ENCODE measurements at regions not wholly inside any gene's neighbourhood (a gene's known extent, or its start where the extent isn't known, plus 50 kb on each side); places are given as distances from the start of the nearest gene placed in this dataset.

- H3K27ac ChIP-seq (ENCODE audit: extremely low read depth, low read depth, low read length), result no peak overlapping the region
- POLR2A ChIA-PET, result no interaction called here
Measured at GRCh38 chr10:7011994-7012393, 398.8 kb downstream of the SFMBT2 start.

GRCh38 chr10:7008645-7009044 is 402.2 kb downstream of the SFMBT2 start:
- H3K36me3 ChIP-seq (ENCODE audit: control insufficient read depth in 2 of 2, insufficient read depth in 1 of 2, low read length in 2 of 2), result no peaks in the 10 kb centered on the region
- POLR2A ChIA-PET, result no interaction called here
- H3K4me3 ChIP-seq (ENCODE audit: low read depth, low read length), result no peak overlapping the region
- CTCF ChIA-PET, result no interaction called here
- no peaks in the 10 kb centered on the region for H3K9me3 ChIP-seq (ENCODE audit: control insufficient read depth, insufficient read depth, low read depth, low read length)
- no peak overlapping the region for H3K27ac ChIP-seq (ENCODE audit: extremely low read depth, low read depth, low read length)
- H3K4me1 ChIP-seq (ENCODE audit: control insufficient read depth, insufficient read depth, low read length), result 0 out of 2 replicates have a peak, but pooled peaks cover 2% of the 10 kb centered on the region
- no peak for TF ChIP-seq ZNF514 (tag by site-specific recombination; IDR thresholded peaks at IDR 0.05)
- no peak for TF ChIP-seq ATF2 (tag by site-specific recombination; IDR thresholded peaks at IDR 0.05; ENCODE audit: low read depth)
- no peak for TF ChIP-seq ZBTB6 (tag by site-specific recombination; IDR thresholded peaks at IDR 0.05)
- TF ChIP-seq ZNF366 (tag by site-specific recombination; conservative IDR thresholded peaks at IDR 0.05), result no peak
- no peak for TF ChIP-seq REST (tag by site-specific recombination; IDR thresholded peaks at IDR 0.05)
- TF ChIP-seq YY2 (tag by site-specific recombination; IDR thresholded peaks at IDR 0.05), result no peak
- no peak for TF ChIP-seq ZNF704 (tag by site-specific recombination; IDR thresholded peaks at IDR 0.05)
- no peak for TF ChIP-seq ZNF324 (tag by site-specific recombination; IDR thresholded peaks at IDR 0.05)
- no peak for TF ChIP-seq ZNF521 (tag by site-specific recombination; IDR thresholded peaks at IDR 0.05)
- TF ChIP-seq ZNF513 (tag by site-specific recombination; IDR thresholded peaks at IDR 0.05), result no peak
- TF ChIP-seq ZFHX2 (tag by site-specific recombination; conservative IDR thresholded peaks at IDR 0.05), result no peak
- no peak for TF ChIP-seq ZNF26 (tag by site-specific recombination; IDR thresholded peaks at IDR 0.05)
- no peak for TF ChIP-seq HIC1 (tag by site-specific recombination; IDR thresholded peaks at IDR 0.05)
- no peak for TF ChIP-seq ZNF140 (tag by site-specific recombination; IDR thresholded peaks at IDR 0.05)
- no peak for TF ChIP-seq ZNF645 (tag by site-specific recombination; IDR thresholded peaks at IDR 0.05)

More at GRCh38 chr10:7011994-7012393, 398.8 kb downstream of the SFMBT2 start:
- Histone ChIP-seq H3K4me3 (ENCODE audit: low read depth, low read length) (no peak overlapping the region), H3K4me1 (ENCODE audit: control insufficient read depth, insufficient read depth, low read length) (0 out of 2 replicates have a peak, but pooled peaks cover 2% of the 10 kb centered on the region), H3K36me3 (ENCODE audit: control insufficient read depth in 2 of 2, insufficient read depth in 1 of 2, low read length in 2 of 2) (no peaks in the 10 kb centered on the region), H3K9me3 (ENCODE audit: control insufficient read depth, insufficient read depth, low read depth, low read length) (no peaks in the 10 kb centered on the region)
- CTCF ChIA-PET, result no interaction called here
- no peak for TF ChIP-seq ZNF398 (tag by site-specific recombination; IDR thresholded peaks at IDR 0.05)

All from HEK293 (cell line).